ENCODE measurements at regions not wholly inside any gene's neighbourhood (a gene's known extent, or its start where the extent isn't known, plus 50 kb on each side); places are given as distances from the start of the nearest gene placed in this dataset.

- TF ChIP-seq CTCF (IDR thresholded peaks at IDR 0.05; ENCODE audit: insufficient read depth, low read depth, low read length) (no peak), EZH2 (IDR thresholded peaks at IDR 0.05; ENCODE audit: insufficient read depth, low read length) (no peak)
Measured at GRCh38 chr1:29620631-29621030, 384.3 kb downstream of the PTPRU start.
